ENCODE measurements at regions not wholly inside any gene's neighbourhood (a gene's known extent, or its start where the extent isn't known, plus 50 kb on each side); places are given as distances from the start of the nearest gene placed in this dataset.

DNA sequence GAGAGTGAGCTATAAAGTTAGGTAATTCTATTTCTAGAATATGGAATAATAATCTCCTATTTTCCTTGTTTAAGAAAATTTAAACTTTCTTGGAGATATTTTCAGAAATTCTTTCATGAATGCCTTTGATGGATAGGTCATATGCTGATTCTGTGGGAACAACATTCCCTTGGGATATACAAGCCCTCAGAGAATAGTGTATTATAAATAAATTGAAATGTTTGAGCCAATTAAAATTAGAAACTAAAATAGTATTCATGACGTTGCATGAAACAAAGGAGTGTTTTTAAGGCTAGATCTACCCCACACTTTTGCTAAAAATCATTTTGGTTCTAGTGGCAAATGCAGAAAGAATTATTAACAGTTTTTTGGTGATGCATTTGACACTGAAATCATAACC lies 269.3 kb upstream of the ANO3 start:
- no peak for TF ChIP-seq POLR2AphosphoS5 (IDR thresholded peaks at IDR 0.05; ENCODE audit: insufficient read depth in 1 of 2, low read depth in 1 of 2)
- TF ChIP-seq, protein P1, sequence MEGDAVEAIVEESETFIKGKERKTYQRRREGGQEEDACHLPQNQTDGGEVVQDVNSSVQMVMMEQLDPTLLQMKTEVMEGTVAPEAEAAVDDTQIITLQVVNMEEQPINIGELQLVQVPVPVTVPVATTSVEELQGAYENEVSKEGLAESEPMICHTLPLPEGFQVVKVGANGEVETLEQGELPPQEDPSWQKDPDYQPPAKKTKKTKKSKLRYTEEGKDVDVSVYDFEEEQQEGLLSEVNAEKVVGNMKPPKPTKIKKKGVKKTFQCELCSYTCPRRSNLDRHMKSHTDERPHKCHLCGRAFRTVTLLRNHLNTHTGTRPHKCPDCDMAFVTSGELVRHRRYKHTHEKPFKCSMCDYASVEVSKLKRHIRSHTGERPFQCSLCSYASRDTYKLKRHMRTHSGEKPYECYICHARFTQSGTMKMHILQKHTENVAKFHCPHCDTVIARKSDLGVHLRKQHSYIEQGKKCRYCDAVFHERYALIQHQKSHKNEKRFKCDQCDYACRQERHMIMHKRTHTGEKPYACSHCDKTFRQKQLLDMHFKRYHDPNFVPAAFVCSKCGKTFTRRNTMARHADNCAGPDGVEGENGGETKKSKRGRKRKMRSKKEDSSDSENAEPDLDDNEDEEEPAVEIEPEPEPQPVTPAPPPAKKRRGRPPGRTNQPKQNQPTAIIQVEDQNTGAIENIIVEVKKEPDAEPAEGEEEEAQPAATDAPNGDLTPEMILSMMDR (IDR thresholded peaks at IDR 0.05), result no peak
- no peak for TF ChIP-seq POLR2A (IDR thresholded peaks at IDR 0.05)

All from vagina (tissue), 2 donors.